ENCODE measurements at regions not wholly inside any gene's neighbourhood (a gene's known extent, or its start where the extent isn't known, plus 50 kb on each side); places are given as distances from the start of the nearest gene placed in this dataset.

DNA sequence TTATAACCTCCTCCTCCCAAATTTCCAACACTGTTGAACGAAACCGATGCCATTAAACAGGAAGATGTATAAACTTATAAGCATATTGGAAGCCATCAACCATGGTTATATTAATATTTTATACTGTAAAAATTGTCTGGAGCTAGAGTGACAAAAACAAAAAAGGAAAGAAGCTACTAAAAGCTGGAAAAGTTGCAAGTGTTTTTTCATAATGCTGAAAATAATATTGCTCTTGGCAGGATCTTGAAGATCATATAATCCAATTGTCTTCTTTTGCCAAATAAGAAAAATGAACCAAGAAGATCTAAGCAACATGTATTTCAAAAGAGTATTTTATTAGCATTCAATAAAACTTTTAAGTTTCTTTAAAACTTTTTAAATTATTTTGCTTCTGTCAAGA lies 268.9 kb upstream of the HSF2 start:
- TF ChIP-seq CTCF (IDR thresholded peaks at IDR 0.05; ENCODE audit: low read depth, low read length, missing input control) (no peak), RAD21 (IDR thresholded peaks at IDR 0.05) (no peak), HNF4A (conservative IDR thresholded peaks at IDR 0.05) (no peak), REST (IDR thresholded peaks at IDR 0.05) (no peak), YY1 (IDR thresholded peaks at IDR 0.05) (no peak), JUND (IDR thresholded peaks at IDR 0.05) (no peak)

Measured in liver (tissue), 3 donors.